OCI-LY7 (cell line): ENCODE measurements at regions not wholly inside any gene's neighbourhood (a gene's known extent, or its start where the extent isn't known, plus 50 kb on each side); places are given as distances from the start of the nearest gene placed in this dataset.

Experiments
- BruUV-seq: library from RNA; stranded (reverse); fragments of 400-500 nt; replicated peaks from 2 replicates; lab custom pipeline; 2021; lab: Mats Ljungman, UMichigan
- CTCF ChIA-PET: fragments of 300-600 bp; sonication (Branson Sonifier 250); formaldehyde crosslinking; loops from one replicate; lab custom pipeline; 2022; ENCODE audit warnings: antibody characterized with exemption; ENCODE audit not compliant: unreplicated experiment; lab: Charles Lee
- POLR2A ChIA-PET: fragments of 300-600 bp; sonication (Branson Sonifier 250); formaldehyde crosslinking; loops from one replicate; lab custom pipeline; 2022; ENCODE audit warnings: antibody characterized with exemption; lab: Charles Lee
- DNase-seq: peaks from one replicate; pipeline ENCODE4 v3.0.0-alpha.2; 2015; ENCODE audit warnings: low spot score
- H2AFZ ChIP-seq: fragments of 200-600 bp; sonication (generic), shearing (Covaris generic); 2 replicates; pipeline ENCODE4 v1.6.1; 2014; ENCODE audit warnings: mild to moderate bottlenecking, antibody characterized with exemption, low read length, moderate library complexity
- H3K27ac ChIP-seq: fragments of 200-600 bp; sonication (generic); 2 replicates; pipeline ENCODE4 v1.5.1; 2014; ENCODE audit warnings: mixed run types, low read depth, mild to moderate bottlenecking, moderate library complexity, low read length, inconsistent platforms; ENCODE audit not compliant: poor library complexity, severe bottlenecking
- H3K36me3 ChIP-seq: fragments of 200-600 bp; sonication (generic); 2 replicates; pipeline ENCODE4 v1.6.1; 2014; ENCODE audit warnings: mild to moderate bottlenecking, antibody characterized with exemption, low read length, moderate library complexity, mixed read lengths; ENCODE audit not compliant: insufficient read depth
- H3K4me1 ChIP-seq: fragments of 200-600 bp; sonication (generic); 2 replicates; pipeline ENCODE4 v1.5.1; 2014; ENCODE audit warnings: mild to moderate bottlenecking, low read length; ENCODE audit not compliant: insufficient read depth, poor library complexity, severe bottlenecking
- H3K4me2 ChIP-seq: fragments of 200-600 bp; sonication (generic); 2 replicates; pipeline ENCODE4 v1.6.1; 2014; ENCODE audit warnings: mild to moderate bottlenecking, low read length
- H3K4me3 ChIP-seq: fragments of 200-600 bp; sonication (generic); 2 replicates; pipeline ENCODE4 v1.5.1; 2014; ENCODE audit warnings: mild to moderate bottlenecking, low read depth, low read length; ENCODE audit not compliant: poor library complexity, severe bottlenecking
- H3K79me2 ChIP-seq: fragments of 200-600 bp; sonication (generic); 2 replicates; pipeline ENCODE4 v1.6.1; 2016; ENCODE audit warnings: low read depth, mild to moderate bottlenecking, low read length, moderate library complexity, mixed read lengths; ENCODE audit not compliant: insufficient read depth
- H3K9me2 ChIP-seq: fragments of 200-600 bp; sonication (generic); 2 replicates; pipeline ENCODE4 v1.6.1; 2016; ENCODE audit warnings: mild to moderate bottlenecking, low read length, mixed read lengths; ENCODE audit not compliant: insufficient read depth
- H3K9me3 ChIP-seq: fragments of 200-600 bp; sonication (generic); 2 replicates; pipeline ENCODE4 v1.6.1; 2014; ENCODE audit warnings: mild to moderate bottlenecking, mixed run types, low read length, mixed read lengths
- H4K20me1 ChIP-seq: fragments of 200-600 bp; sonication (generic); 2 replicates; pipeline ENCODE4 v1.6.1; 2014; ENCODE audit warnings: mild to moderate bottlenecking, antibody characterized with exemption, low read length, moderate library complexity, mixed read lengths; ENCODE audit not compliant: insufficient read depth
- CTCF ChIP-seq: fragments of 200-600 bp; sonication (generic); conservative IDR thresholded peaks from 2 replicates; pipeline ENCODE4 v1.5.1; 2014; ENCODE audit warnings: mild to moderate bottlenecking, antibody characterized with exemption, low read length, moderate library complexity, mixed read lengths
- EZH2phosphoT487 ChIP-seq: fragments of 200-600 bp; sonication (generic); IDR thresholded peaks from 2 replicates; pipeline ENCODE4 v1.6.1; 2018; ENCODE audit warnings: low read depth, borderline replicate concordance, mild to moderate bottlenecking, mixed run types, antibody characterized with exemption, low read length, moderate library complexity, mixed read lengths
- intact Hi-C: fragments of 100-400 bp; cut with micrococcal nuclease; formaldehyde crosslinking; loops from one replicate; pipeline ENCODE4 v1.10.0; 2022; ENCODE audit not compliant: unreplicated experiment

GRCh38 chr1:172944931-172945330 is 105.8 kb downstream of the TNFSF18 start:
- no peak overlapping the region for H3K27ac ChIP-seq
- intact Hi-C loops = no loop called here
- no peak for TF ChIP-seq EZH2phosphoT487
- no peak for TF ChIP-seq CTCF
- H3K9me3 ChIP-seq = no peaks in the 10 kb centered on the region
- no peaks in the 10 kb centered on the region for H4K20me1 ChIP-seq
- H3K4me2 ChIP-seq = no peak overlapping the region
- H2AFZ ChIP-seq = no peak overlapping the region
- ChIA-PET POLR2A (interaction anchor here (0.9 kb wide), 1 partner anchor 13 kb away, joined by 4 read pairs; no protein-coding TSS in a partner anchor), CTCF (no interaction called here)
- no peak overlapping the region for H3K4me3 ChIP-seq
- no peaks in the 10 kb centered on the region for H3K79me2 ChIP-seq
- H3K4me1 ChIP-seq = peaks cover 9% of the 10 kb centered on the region
- H3K9me2 ChIP-seq = no peaks in the 10 kb centered on the region; the same call in 1 of the 2 replicates
- no peaks in the 10 kb centered on the region for H3K36me3 ChIP-seq
- BruUV-seq = no TSS peak
- no peak for DNase-seq

- H3K9me2 ChIP-seq = no peaks in the 10 kb centered on the region; the same call in 1 of the 2 replicates
- TF ChIP-seq EZH2phosphoT487 (no peak), CTCF (no peak)
- H3K4me3 ChIP-seq = no peak overlapping the region
- DNase-seq = no peak
- ChIA-PET CTCF (no interaction called here), POLR2A (interaction anchor here (1.0 kb wide), 1 partner anchor 72 kb away, joined by 3 read pairs; no protein-coding TSS in a partner anchor)
- H3K4me2 ChIP-seq = no peak overlapping the region
- BruUV-seq = no TSS peak
- intact Hi-C loops = no loop called here
- no peaks in the 10 kb centered on the region for H3K79me2 ChIP-seq
- H3K36me3 ChIP-seq = no peaks in the 10 kb centered on the region
- no peak overlapping the region for H2AFZ ChIP-seq
- no peak overlapping the region for H3K27ac ChIP-seq
- peaks cover 2% of the 10 kb centered on the region for H3K4me1 ChIP-seq
- no peaks in the 10 kb centered on the region for H3K9me3 ChIP-seq
- H4K20me1 ChIP-seq = no peaks in the 10 kb centered on the region
Observed at GRCh38 chr1:172946814-172947507, 103.8 kb downstream of the TNFSF18 start.

GRCh38 chr1:172948457-172948856 is 102.3 kb downstream of the TNFSF18 start:
- H3K4me1 ChIP-seq = no peaks in the 10 kb centered on the region
- no peak for TF ChIP-seq EZH2phosphoT487
- TF ChIP-seq CTCF = no peak
- no peaks in the 10 kb centered on the region; the same call in 1 of the 2 replicates for H3K9me2 ChIP-seq
- POLR2A ChIA-PET = no interaction called here
- H3K79me2 ChIP-seq = no peaks in the 10 kb centered on the region
- no TSS peak for BruUV-seq
- CTCF ChIA-PET = no interaction called here
- no peak overlapping the region for H2AFZ ChIP-seq
- no peaks in the 10 kb centered on the region for H3K36me3 ChIP-seq
- no peak for DNase-seq
- intact Hi-C loops = no loop called here
- no peak overlapping the region for H3K4me2 ChIP-seq
- no peaks in the 10 kb centered on the region for H3K9me3 ChIP-seq
- no peak overlapping the region for H3K27ac ChIP-seq
- H3K4me3 ChIP-seq = no peak overlapping the region
- no peaks in the 10 kb centered on the region for H4K20me1 ChIP-seq
